ENCODE measurements at regions not wholly inside any gene's neighbourhood (a gene's known extent, or its start where the extent isn't known, plus 50 kb on each side); places are given as distances from the start of the nearest gene placed in this dataset.
"Not testable (repeated sequence)": the region's sequence is repeated elsewhere in the genome, so short reads cannot be mapped to it uniquely, and the experiment has no call there.

- TF ChIP-seq, protein P1, sequence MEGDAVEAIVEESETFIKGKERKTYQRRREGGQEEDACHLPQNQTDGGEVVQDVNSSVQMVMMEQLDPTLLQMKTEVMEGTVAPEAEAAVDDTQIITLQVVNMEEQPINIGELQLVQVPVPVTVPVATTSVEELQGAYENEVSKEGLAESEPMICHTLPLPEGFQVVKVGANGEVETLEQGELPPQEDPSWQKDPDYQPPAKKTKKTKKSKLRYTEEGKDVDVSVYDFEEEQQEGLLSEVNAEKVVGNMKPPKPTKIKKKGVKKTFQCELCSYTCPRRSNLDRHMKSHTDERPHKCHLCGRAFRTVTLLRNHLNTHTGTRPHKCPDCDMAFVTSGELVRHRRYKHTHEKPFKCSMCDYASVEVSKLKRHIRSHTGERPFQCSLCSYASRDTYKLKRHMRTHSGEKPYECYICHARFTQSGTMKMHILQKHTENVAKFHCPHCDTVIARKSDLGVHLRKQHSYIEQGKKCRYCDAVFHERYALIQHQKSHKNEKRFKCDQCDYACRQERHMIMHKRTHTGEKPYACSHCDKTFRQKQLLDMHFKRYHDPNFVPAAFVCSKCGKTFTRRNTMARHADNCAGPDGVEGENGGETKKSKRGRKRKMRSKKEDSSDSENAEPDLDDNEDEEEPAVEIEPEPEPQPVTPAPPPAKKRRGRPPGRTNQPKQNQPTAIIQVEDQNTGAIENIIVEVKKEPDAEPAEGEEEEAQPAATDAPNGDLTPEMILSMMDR (conservative IDR thresholded peaks at IDR 0.05; ENCODE audit: low read depth, low read length): not testable (repeated sequence)
- TF ChIP-seq EZH2 (IDR thresholded peaks at IDR 0.05; ENCODE audit: borderline replicate concordance, low read depth, low read length, poor library complexity, severe bottlenecking): not testable (repeated sequence)
These were observed 890.1 kb upstream of the ADAMTS5 start for GRCh38 chr21:27856988-27857387.

All from A673 (cell line).